GM23338 (cell line): ENCODE measurements at regions not wholly inside any gene's neighbourhood (a gene's known extent, or its start where the extent isn't known, plus 50 kb on each side); places are given as distances from the start of the nearest gene placed in this dataset.

Experiments used
- ATAC-seq: fragments of 200-7000 bp; cut with Tn5 transposase; 3 replicates; pipeline ENCODE4 v1.9.1; 2020
- DNase-seq: peaks from one replicate; pipeline ENCODE4 v3.0.0-alpha.2; 2015; ENCODE audit warnings: low spot score
- H2AFZ ChIP-seq: fragments of 200-600 bp; sonication (generic); 2 replicates; pipeline ENCODE4 v1.8.0; 2016; ENCODE audit warnings: antibody characterized with exemption, mild to moderate bottlenecking, moderate library complexity
- H3F3A ChIP-seq: fragments of 200-600 bp; sonication (generic); replicated peaks from 2 replicates; pipeline ENCODE4 v1.8.0; 2017; ENCODE audit warnings: antibody characterized with exemption, mixed run types, low read depth
- H3K27ac ChIP-seq: fragments of 200-600 bp; sonication (generic); 2 replicates; pipeline ENCODE4 v1.6.1; 2016; ENCODE audit warnings: low read depth
- H3K27me3 ChIP-seq: fragments of 200-600 bp; sonication (generic); 2 replicates; pipeline ENCODE4 v1.8.0; 2016; ENCODE audit warnings: mild to moderate bottlenecking, mixed run types, moderate library complexity; ENCODE audit not compliant: insufficient read depth
- H3K36me3 ChIP-seq: fragments of 200-600 bp; sonication (generic); 2 replicates; pipeline ENCODE4 v1.8.0; 2016; ENCODE audit warnings: mild to moderate bottlenecking; ENCODE audit not compliant: insufficient read depth
- H3K4me1 ChIP-seq: fragments of 200-600 bp; sonication (generic); 2 replicates; pipeline ENCODE4 v1.8.0; 2016; ENCODE audit warnings: mild to moderate bottlenecking, moderate library complexity; ENCODE audit not compliant: insufficient read depth
- H3K4me2 ChIP-seq: fragments of 200-600 bp; sonication (generic); 2 replicates; pipeline ENCODE4 v1.7.1; 2017; ENCODE audit warnings: mixed run types
- H3K4me3 ChIP-seq: fragments of 200-600 bp; sonication (generic); 2 replicates; pipeline ENCODE4 v1.6.1; 2016; ENCODE audit warnings: mixed run types
- H3K79me2 ChIP-seq: fragments of 200-600 bp; sonication (generic); replicated peaks from 2 replicates; pipeline ENCODE4 v1.8.0; 2017; ENCODE audit warnings: mild to moderate bottlenecking; ENCODE audit not compliant: insufficient read depth
- H3K9me2 ChIP-seq: fragments of 200-600 bp; sonication (generic); 2 replicates; pipeline ENCODE4 v1.8.0; 2017; ENCODE audit not compliant: insufficient read depth
- H4K20me1 ChIP-seq: fragments of 200-600 bp; sonication (generic); replicated peaks from 2 replicates; pipeline ENCODE4 v1.8.0; 2017; ENCODE audit warnings: mild to moderate bottlenecking; ENCODE audit not compliant: insufficient read depth
- H3K27ac Mint-ChIP-seq: 2 replicates; pipeline ENCODE4 v1.8.0; 2020; ENCODE audit warnings: inconsistent platforms, mild to moderate bottlenecking, moderate library complexity, mixed read lengths
- H3K27me3 Mint-ChIP-seq: 3 replicates; pipeline ENCODE4 v1.8.0; 2022; ENCODE audit warnings: low read depth, mild to moderate bottlenecking, moderate library complexity, mixed read lengths, inconsistent platforms; ENCODE audit not compliant: insufficient read depth, poor library complexity
- H3K36me3 Mint-ChIP-seq: 3 replicates; pipeline ENCODE4 v1.8.0; 2021; ENCODE audit warnings: low read depth, mild to moderate bottlenecking, inconsistent platforms, moderate library complexity, mixed read lengths
- H3K4me1 Mint-ChIP-seq: 3 replicates; pipeline ENCODE4 v1.8.0; 2020; ENCODE audit warnings: mild to moderate bottlenecking, inconsistent platforms, mixed read lengths
- H3K4me3 Mint-ChIP-seq: 3 replicates; pipeline ENCODE4 v1.8.0; 2021; ENCODE audit warnings: moderate library complexity, mild to moderate bottlenecking, inconsistent platforms, mixed read lengths
- H3K9me3 Mint-ChIP-seq: 3 replicates; pipeline ENCODE4 v1.8.0; 2020; ENCODE audit warnings: moderate library complexity, mild to moderate bottlenecking, inconsistent platforms, mixed read lengths
- CREB1 ChIP-seq: fragments of 250-450 bp; sonication (Bioruptor Pico); IDR thresholded peaks from 2 replicates; pipeline ENCODE4 v1.5.0; 2020; ENCODE audit warnings: low read depth, mild to moderate bottlenecking, moderate library complexity
- CTCF ChIP-seq, 2 experiments: fragments of 200-600 bp in 1 of 2; sonication (generic) in 1 of 2; conservative IDR thresholded peaks; 2 replicates each; pipeline versions ENCODE4 v1.5.1 to v1.6.1; 2016 to 2017; ENCODE audit warnings: antibody characterized with exemption in 2 of 2, low read depth in 2 of 2, mild to moderate bottlenecking in 2 of 2, moderate library complexity in 1 of 2
- ETS1 ChIP-seq: IDR thresholded peaks from 2 replicates; pipeline ENCODE4 v1.6.1; 2016; ENCODE audit warnings: antibody characterized with exemption
- EZH2 ChIP-seq: fragments of 200-600 bp; sonication (generic); IDR thresholded peaks from one replicate; pipeline ENCODE4 v1.8.0; 2017; ENCODE audit warnings: antibody characterized with exemption, mild to moderate bottlenecking, low read depth; ENCODE audit not compliant: unreplicated experiment
- EZH2phosphoT487 ChIP-seq: fragments of 200-600 bp; sonication (generic); IDR thresholded peaks from one replicate; pipeline ENCODE4 v1.8.1; 2018; ENCODE audit warnings: antibody characterized with exemption; ENCODE audit not compliant: unreplicated experiment
- JUNB ChIP-seq: IDR thresholded peaks from one replicate; pipeline ENCODE4 v1.6.1; 2016; ENCODE audit warnings: antibody characterized with exemption; ENCODE audit not compliant: unreplicated experiment
- POLR2AphosphoS5 ChIP-seq: IDR thresholded peaks from 2 replicates; pipeline ENCODE4 v1.6.1; 2016; ENCODE audit warnings: antibody characterized with exemption, low read depth
- REST ChIP-seq: IDR thresholded peaks from one replicate; pipeline ENCODE4 v1.6.1; 2018; ENCODE audit warnings: antibody characterized with exemption; ENCODE audit not compliant: unreplicated experiment
- STAT1 ChIP-seq: IDR thresholded peaks from one replicate; pipeline ENCODE4 v1.6.1; 2016; ENCODE audit warnings: antibody characterized with exemption; ENCODE audit not compliant: unreplicated experiment
- ZNF114 ChIP-seq: fragments of 250-450 bp; sonication (Bioruptor Pico); IDR thresholded peaks from 2 replicates; pipeline ENCODE4 v1.5.0; 2020; ENCODE audit warnings: mild to moderate bottlenecking, moderate library complexity
- ZNF331 ChIP-seq: fragments of 250-450 bp; sonication (Bioruptor Pico); IDR thresholded peaks from 2 replicates; pipeline ENCODE4 v1.5.0; 2020; ENCODE audit warnings: low read depth, mild to moderate bottlenecking, moderate library complexity
- ZNF462 ChIP-seq: fragments of 250-450 bp; sonication (Bioruptor Pico); IDR thresholded peaks from 2 replicates; pipeline ENCODE4 v1.5.0; 2020; ENCODE audit warnings: mild to moderate bottlenecking, moderate library complexity

- TF ChIP-seq ZNF462 (CRISPR knock-in tag): no peak
Observed at GRCh38 chr16:50948268-50948930, 202.7 kb downstream of the SALL1 start (continued).

- no peaks in the 10 kb centered on the region for H3K79me2 ChIP-seq
- H2AFZ ChIP-seq: no peak overlapping the region
- no peaks in the 10 kb centered on the region for H3K9me3 Mint-ChIP-seq
- no peaks in the 10 kb centered on the region for H3K27me3 ChIP-seq
- DNase-seq (no peak), ATAC-seq (no peak)
- H3K4me2 ChIP-seq: no peak overlapping the region
- no peak overlapping the region for H3K27ac Mint-ChIP-seq
- no peaks in the 10 kb centered on the region for H3K36me3 ChIP-seq
- H3F3A ChIP-seq: no peaks in the 10 kb centered on the region
- no peaks in the 10 kb centered on the region for H3K36me3 Mint-ChIP-seq
- no peak overlapping the region for H3K4me3 ChIP-seq
- peaks cover 3% of the 10 kb centered on the region for H3K27me3 Mint-ChIP-seq
- no peak overlapping the region for H3K4me3 Mint-ChIP-seq
- H3K4me1 ChIP-seq: no peaks in the 10 kb centered on the region
- no peaks in the 10 kb centered on the region for H3K4me1 Mint-ChIP-seq
- H3K27ac ChIP-seq: no peak overlapping the region
- 0 out of 2 replicates have a peak, but pooled peaks cover 3% of the 10 kb centered on the region for H3K9me2 ChIP-seq
- no peaks in the 10 kb centered on the region for H4K20me1 ChIP-seq
- TF ChIP-seq EZH2phosphoT487: no peak
- TF ChIP-seq POLR2AphosphoS5: no peak
- TF ChIP-seq ETS1: no peak
- TF ChIP-seq CTCF (conservative IDR thresholded peaks at IDR 0.05; ENCODE audit: low read depth in 2 of 2): no peak
- no peak for TF ChIP-seq EZH2
- no peak for TF ChIP-seq ZNF114 (CRISPR knock-in tag)
- no peak for TF ChIP-seq CREB1 (CRISPR knock-in tag)
- TF ChIP-seq STAT1: no peak
- no peak for TF ChIP-seq ZNF331 (CRISPR knock-in tag)
- TF ChIP-seq REST: no peak
- TF ChIP-seq JUNB: no peak
Observed at GRCh38 chr16:50947826-50948225, 203.2 kb downstream of the SALL1 start.
